ENCODE measurements at regions not wholly inside any gene's neighbourhood (a gene's known extent, or its start where the extent isn't known, plus 50 kb on each side); places are given as distances from the start of the nearest gene placed in this dataset.

DNA sequence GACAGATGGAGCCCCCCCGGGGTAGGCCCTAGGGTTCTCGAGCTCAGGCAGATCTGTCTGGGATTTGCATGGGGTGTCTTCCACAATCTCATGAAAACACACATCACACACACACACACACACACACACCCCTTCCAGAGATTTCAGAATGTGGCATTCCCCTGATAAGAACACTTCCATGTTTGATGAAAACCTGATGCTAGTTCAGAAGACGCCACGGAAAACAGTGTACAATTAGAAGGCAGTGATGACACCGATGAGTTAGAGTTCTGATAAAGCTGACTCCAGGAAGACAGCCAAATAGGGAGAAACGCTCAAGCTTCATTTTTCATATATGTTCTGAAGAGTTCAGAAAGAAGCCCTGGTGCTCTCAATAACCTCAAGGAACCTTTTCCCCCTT, 438.7 kb upstream of the JARID2 start:
- Histone ChIP-seq H3K27me3 (no peaks in the 10 kb centered on the region), H3K4me1 (peaks cover 8 to 17% (median 12%) of the 10 kb centered on the region in 4 donors), H3K36me3 (no peaks in the 10 kb centered on the region), H3K4me3 (no peak overlapping the region), H3K9me3 (no peaks in the 10 kb centered on the region), H3K27ac (replicated peaks in 1 of 4) (no peak overlapping the region)
- no peak for TF ChIP-seq POLR2AphosphoS5 (IDR thresholded peaks at IDR 0.05)
- TF ChIP-seq POLR2A (IDR thresholded peaks at IDR 0.05; ENCODE audit: low read depth) = no peak
- TF ChIP-seq, protein P1, sequence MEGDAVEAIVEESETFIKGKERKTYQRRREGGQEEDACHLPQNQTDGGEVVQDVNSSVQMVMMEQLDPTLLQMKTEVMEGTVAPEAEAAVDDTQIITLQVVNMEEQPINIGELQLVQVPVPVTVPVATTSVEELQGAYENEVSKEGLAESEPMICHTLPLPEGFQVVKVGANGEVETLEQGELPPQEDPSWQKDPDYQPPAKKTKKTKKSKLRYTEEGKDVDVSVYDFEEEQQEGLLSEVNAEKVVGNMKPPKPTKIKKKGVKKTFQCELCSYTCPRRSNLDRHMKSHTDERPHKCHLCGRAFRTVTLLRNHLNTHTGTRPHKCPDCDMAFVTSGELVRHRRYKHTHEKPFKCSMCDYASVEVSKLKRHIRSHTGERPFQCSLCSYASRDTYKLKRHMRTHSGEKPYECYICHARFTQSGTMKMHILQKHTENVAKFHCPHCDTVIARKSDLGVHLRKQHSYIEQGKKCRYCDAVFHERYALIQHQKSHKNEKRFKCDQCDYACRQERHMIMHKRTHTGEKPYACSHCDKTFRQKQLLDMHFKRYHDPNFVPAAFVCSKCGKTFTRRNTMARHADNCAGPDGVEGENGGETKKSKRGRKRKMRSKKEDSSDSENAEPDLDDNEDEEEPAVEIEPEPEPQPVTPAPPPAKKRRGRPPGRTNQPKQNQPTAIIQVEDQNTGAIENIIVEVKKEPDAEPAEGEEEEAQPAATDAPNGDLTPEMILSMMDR (IDR thresholded peaks at IDR 0.05) = no peak
- no peak for TF ChIP-seq EP300 (IDR thresholded peaks at IDR 0.05)
- no peak for DNase-seq (ENCODE audit: extremely low spot score)
- WGBS = 86% methylated on average over 6 of the region's 6 CpGs
- intact Hi-C loops (cut with DNase I) = no loop called here

DNA sequence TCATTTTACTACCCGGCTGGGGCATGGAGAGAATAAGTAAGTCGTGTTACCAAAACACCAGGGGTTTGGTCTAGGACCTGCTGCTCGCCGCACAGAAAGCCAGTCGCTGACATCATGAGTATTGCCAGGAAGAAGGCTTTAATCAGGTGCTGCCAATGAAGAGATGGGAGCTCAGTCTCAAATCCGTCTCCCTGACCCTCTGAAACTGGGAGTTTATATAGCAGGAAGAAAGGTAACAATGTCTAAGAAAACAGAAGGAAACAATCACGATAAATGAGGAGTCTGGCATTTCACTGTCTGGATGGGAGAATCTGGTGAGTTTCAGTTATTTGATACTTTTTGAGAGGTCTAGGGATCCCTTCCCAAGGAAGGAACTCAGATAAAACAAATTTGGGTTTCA, 437.9 kb upstream of the JARID2 start:
- intact Hi-C loops (cut with DNase I) = no loop called here
- Histone ChIP-seq H3K9me3 (no peaks in the 10 kb centered on the region), H3K27me3 (no peaks in the 10 kb centered on the region), H3K27ac (replicated peaks in 1 of 4) (no peak overlapping the region), H3K36me3 (no peaks in the 10 kb centered on the region), H3K4me3 (no peak overlapping the region), H3K4me1 (peaks cover 8 to 13% (median 12%) of the 10 kb centered on the region in 4 donors)
- TF ChIP-seq POLR2AphosphoS5 (IDR thresholded peaks at IDR 0.05) (no peak), EP300 (IDR thresholded peaks at IDR 0.05) (no peak), POLR2A (IDR thresholded peaks at IDR 0.05; ENCODE audit: low read depth) (no peak)
- TF ChIP-seq, protein P1 (IDR thresholded peaks at IDR 0.05) = no peak
- 93% methylated on average over 7 of the region's 7 CpGs for WGBS
- no peak for DNase-seq (ENCODE audit: extremely low spot score)

DNA sequence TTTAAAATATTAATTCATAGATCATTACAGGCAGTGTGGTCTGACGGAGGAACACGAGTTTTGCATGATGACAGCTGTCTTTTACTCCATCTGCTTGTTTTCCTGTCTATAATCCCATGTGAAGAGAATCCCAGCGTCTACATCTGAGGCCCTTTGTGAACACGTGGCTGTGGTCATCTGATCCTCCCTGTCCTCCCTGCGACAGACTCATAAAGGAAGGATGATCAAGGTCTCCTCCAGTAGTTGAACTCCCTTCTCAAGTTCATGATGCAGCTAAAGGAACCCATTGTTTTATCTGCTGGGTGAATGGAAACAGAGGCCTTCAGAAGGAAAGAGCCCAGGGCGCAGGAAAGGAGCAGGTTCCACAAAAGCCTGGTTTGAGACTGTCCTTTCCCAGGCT, 435.8 kb upstream of the JARID2 start:
- no peak for DNase-seq (ENCODE audit: extremely low spot score)
- TF ChIP-seq POLR2A (IDR thresholded peaks at IDR 0.05; ENCODE audit: low read depth) (no peak), EP300 (IDR thresholded peaks at IDR 0.05) (no peak)
- Histone ChIP-seq H3K4me1 (peaks cover 1 to 5% (median 3%) of the 10 kb centered on the region in 4 donors), H3K9me3 (no peaks in the 10 kb centered on the region), H3K4me3 (no peak overlapping the region), H3K27me3 (no peaks in the 10 kb centered on the region), H3K27ac (replicated peaks in 1 of 4) (no peak overlapping the region), H3K36me3 (no peaks in the 10 kb centered on the region)
- intact Hi-C loops (cut with DNase I) = no loop called here
- WGBS = 94% methylated on average over 6 of the region's 6 CpGs

DNA sequence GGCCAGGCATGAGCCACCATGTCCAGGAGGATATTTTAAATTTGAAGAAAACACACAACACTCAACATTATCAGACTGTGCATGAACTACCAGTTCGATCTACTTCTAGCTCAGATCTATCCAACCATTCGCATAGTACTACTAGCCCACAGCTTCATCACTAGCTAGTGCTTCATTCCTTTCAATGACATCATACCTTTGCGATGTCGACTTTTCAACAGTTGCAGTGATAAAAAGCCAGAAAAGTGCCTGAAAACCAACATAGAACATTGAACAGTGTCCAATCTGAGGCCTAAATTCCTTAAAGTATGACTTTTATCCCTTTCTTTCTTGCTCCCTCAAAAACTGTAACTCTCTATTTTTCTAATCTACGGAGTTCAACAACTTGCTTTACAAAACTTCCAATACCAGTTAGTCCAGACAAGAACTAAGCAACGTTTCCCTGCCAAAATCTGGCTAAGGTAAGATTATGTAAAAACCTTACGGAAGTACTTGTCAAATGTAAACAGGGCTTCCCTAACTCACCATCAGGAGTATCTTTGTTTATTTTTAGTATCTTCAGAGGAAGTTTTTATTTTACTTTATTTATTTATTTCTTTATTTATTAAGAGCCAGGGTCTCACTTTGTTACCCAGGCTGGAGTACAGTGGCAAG, 434.0 kb upstream of the JARID2 start:
- H3K36me3 ChIP-seq = no peaks in the 10 kb centered on the region
- no peaks in the 10 kb centered on the region for H3K27me3 ChIP-seq
- H3K9me3 ChIP-seq = no peaks in the 10 kb centered on the region
- TF ChIP-seq, protein P1 (IDR thresholded peaks at IDR 0.05) = no peak
- TF ChIP-seq POLR2AphosphoS5 (IDR thresholded peaks at IDR 0.05) (no peak), EP300 (IDR thresholded peaks at IDR 0.05) (no peak), POLR2A (IDR thresholded peaks at IDR 0.05; ENCODE audit: low read depth) (no peak)
- no peak overlapping the region for H3K27ac ChIP-seq (replicated peaks in 1 of 4)
- WGBS = 89% methylated on average over 7 of the region's 7 CpGs
- peaks cover 0 to 5% (median 0%) of the 10 kb centered on the region in 4 donors for H3K4me1 ChIP-seq
- intact Hi-C loops (cut with DNase I) = no loop called here
- DNase-seq (ENCODE audit: extremely low spot score) = no peak
- H3K4me3 ChIP-seq = no peak overlapping the region

DNA sequence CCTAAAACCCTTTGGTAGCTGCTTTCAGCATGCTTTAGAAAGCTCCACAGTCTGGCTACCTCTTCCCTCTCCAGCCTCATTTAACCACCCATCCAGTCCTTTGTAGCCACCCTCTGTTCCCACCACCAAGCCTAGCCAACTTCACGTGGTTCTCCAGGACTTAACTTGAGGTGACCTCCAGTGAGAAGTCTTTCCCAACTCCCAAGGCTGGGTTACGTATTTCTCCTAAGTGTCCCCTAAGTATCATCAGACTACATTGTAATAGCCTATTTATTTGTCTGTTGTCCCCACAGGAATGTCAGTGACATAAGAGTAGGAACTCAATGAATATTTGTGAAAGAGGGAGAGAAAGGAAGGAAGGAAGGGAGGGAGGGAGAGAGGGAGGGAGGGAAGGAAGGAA, 431.9 kb upstream of the JARID2 start:
- peaks cover 0 to 5% (median 0%) of the 10 kb centered on the region in 4 donors for H3K4me1 ChIP-seq
- TF ChIP-seq POLR2A (IDR thresholded peaks at IDR 0.05; ENCODE audit: low read depth) (no peak), POLR2AphosphoS5 (IDR thresholded peaks at IDR 0.05) (no peak), EP300 (IDR thresholded peaks at IDR 0.05) (no peak)
- TF ChIP-seq, protein P1 (IDR thresholded peaks at IDR 0.05) = no peak
- no peak overlapping the region for H3K4me3 ChIP-seq
- H3K27me3 ChIP-seq = no peaks in the 10 kb centered on the region
- WGBS = 93% methylated on average over 2 of the region's 2 CpGs
- no peaks in the 10 kb centered on the region for H3K9me3 ChIP-seq
- intact Hi-C loops (cut with DNase I) = no loop called here
- DNase-seq (ENCODE audit: extremely low spot score) = no peak
- no peaks in the 10 kb centered on the region for H3K36me3 ChIP-seq
- no peak overlapping the region for H3K27ac ChIP-seq (replicated peaks in 1 of 4)
